PC-9 (cell line): ENCODE measurements at regions not wholly inside any gene's neighbourhood (a gene's known extent, or its start where the extent isn't known, plus 50 kb on each side); places are given as distances from the start of the nearest gene placed in this dataset.

Experiments
- CTCF ChIP-seq: fragments of 200-600 bp; sonication (generic); conservative IDR thresholded peaks from 2 replicates; pipeline ENCODE4 v1.6.1; 2017; ENCODE audit warnings: mixed run types, antibody characterized with exemption, mild to moderate bottlenecking, moderate library complexity
- EZH2 ChIP-seq: fragments of 200-600 bp; sonication (generic); IDR thresholded peaks from 2 replicates; pipeline ENCODE4 v1.8.0; 2017; ENCODE audit warnings: antibody characterized with exemption, low read depth

GRCh38 chr4:177508662-177509061, 66.4 kb upstream of the AGA start:
- TF ChIP-seq EZH2 (no peak), CTCF (no peak)
